ENCODE measurements at regions not wholly inside any gene's neighbourhood (a gene's known extent, or its start where the extent isn't known, plus 50 kb on each side); places are given as distances from the start of the nearest gene placed in this dataset.

GRCh38 chr20:9945408-9945807 lies 89.4 kb upstream of the ANKEF1 start:
- no peak for TF ChIP-seq POLR2A (IDR thresholded peaks at IDR 0.05; ENCODE audit: low read depth, low read length)
- no peak for TF ChIP-seq POLR2AphosphoS5 (IDR thresholded peaks at IDR 0.05; ENCODE audit: low read depth, low read length)
- TF ChIP-seq TAF1 (IDR thresholded peaks at IDR 0.05; ENCODE audit: low read depth, low read length) = no peak
- TF ChIP-seq SPI1 (IDR thresholded peaks at IDR 0.05; ENCODE audit: low read depth, low read length) = no peak
